GM10248 (cell line): ENCODE measurements at regions not wholly inside any gene's neighbourhood (a gene's known extent, or its start where the extent isn't known, plus 50 kb on each side); places are given as distances from the start of the nearest gene placed in this dataset.

ENCODE experiments used
- CTCF ChIA-PET: fragments of 300-600 bp; sonication (Branson Sonifier 250); formaldehyde crosslinking; extraction: SDS; loops from one replicate; lab custom pipeline; 2021; ENCODE audit warnings: antibody characterized with exemption; lab: Yijun Ruan, JAX
- POLR2A ChIA-PET: fragments of 350-650 bp; sonication (Branson Sonifier 250); formaldehyde crosslinking; extraction: SDS; loops from one replicate; lab custom pipeline; 2020; ENCODE audit warnings: antibody characterized with exemption; lab: Yijun Ruan, JAX
- DNase-seq: peaks from one replicate; pipeline ENCODE4 v3.0.0; 2012; ENCODE audit errors: extremely low spot score
- CTCF ChIP-seq: IDR thresholded peaks from 2 replicates; pipeline ENCODE4 v1.5.1; 2012; ENCODE audit warnings: mild to moderate bottlenecking, low read depth; ENCODE audit errors: extremely low read depth, missing control alignments, control extremely low read depth

- POLR2A ChIA-PET: no interaction called here
- CTCF ChIA-PET: no interaction called here
- DNase-seq: no peak
- TF ChIP-seq CTCF: no peak
These were observed 290.8 kb downstream of the KCNS3 start for GRCh38 chr2:18169121-18169892.

DNA sequence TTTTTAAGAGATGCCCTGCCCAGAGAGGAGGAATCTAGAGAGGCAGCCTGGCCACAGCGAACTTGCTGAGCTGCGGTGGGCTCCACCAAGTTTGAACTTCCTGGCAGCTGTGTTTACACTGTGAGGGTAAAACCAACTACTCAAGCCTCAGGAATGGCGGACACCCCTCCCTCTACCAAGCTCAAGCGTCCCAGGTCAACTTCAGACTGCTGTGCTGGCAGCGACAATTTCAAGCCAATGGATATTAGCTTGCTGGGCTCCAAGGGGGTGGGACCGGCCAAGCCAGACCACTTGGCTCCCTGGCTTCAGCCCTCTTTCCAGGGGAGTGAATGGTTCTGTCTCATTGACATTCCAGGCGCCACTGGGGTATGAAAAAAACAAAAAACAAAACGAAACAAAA, 289.4 kb downstream of the KCNS3 start:
- DNase-seq: no peak
- TF ChIP-seq CTCF: no peak
- POLR2A ChIA-PET: no interaction called here
- CTCF ChIA-PET: interaction anchor here (0.9 to 1.1 kb wide), 2 partner anchors 8 to 15 kb away, joined by 3 read pairs; no protein-coding TSS in a partner anchor

DNA sequence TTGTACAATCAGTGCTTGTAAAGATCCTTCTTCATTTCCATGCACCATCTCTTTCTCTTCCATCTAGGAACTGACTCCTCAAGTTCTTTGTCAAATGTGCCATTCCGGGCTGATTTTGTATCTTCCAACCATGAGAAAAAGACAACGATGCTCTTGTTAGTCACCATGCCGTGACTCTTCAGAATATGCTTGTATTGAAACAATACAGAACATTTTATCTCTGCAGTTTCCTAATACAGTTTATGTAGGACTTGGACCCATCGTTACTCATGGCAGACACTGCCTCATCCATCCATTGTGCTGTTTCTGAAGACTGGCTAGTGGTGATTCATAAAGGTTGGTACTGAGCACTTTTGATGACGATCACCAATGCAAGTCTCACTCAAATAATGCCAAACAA, 283.2 kb downstream of the KCNS3 start:
- ChIA-PET POLR2A (no interaction called here), CTCF (interaction anchor here (1.3 kb wide), 1 partner anchor 12 kb away, joined by 3 read pairs; no protein-coding TSS in a partner anchor)
- no peak for TF ChIP-seq CTCF
- no peak for DNase-seq

DNA sequence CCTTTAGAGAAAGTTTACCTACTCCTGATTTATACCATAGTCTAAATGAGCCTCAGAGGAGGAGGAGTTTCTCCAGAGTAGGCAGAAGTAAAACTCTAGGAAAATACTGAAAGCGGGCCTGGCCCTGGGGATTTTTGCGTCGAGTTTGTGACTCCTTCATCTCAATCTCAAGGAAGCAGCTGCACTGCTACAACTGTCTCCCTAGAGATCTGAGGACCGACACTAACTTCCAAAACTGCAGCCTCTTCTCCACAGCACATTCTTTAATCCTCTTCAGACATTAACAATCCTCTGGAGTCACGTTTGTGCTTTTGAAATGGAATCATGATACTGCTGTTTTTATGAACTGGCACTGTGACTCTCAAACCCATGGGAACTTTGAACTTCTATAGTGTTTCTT, 281.4 kb downstream of the KCNS3 start:
- ChIA-PET CTCF (interaction anchor here (1.4 to 2.5 kb wide), 2 partner anchors 10 to 13 kb away, joined by 5 to 8 read pairs; no protein-coding TSS in a partner anchor), POLR2A (no interaction called here)
- DNase-seq: no peak
- TF ChIP-seq CTCF: no peak

- ChIA-PET CTCF (no interaction called here), POLR2A (no interaction called here)
- no peak for TF ChIP-seq CTCF
- no peak for DNase-seq
These were observed 278.0 kb downstream of the KCNS3 start for GRCh38 chr2:18156421-18156820.

DNA sequence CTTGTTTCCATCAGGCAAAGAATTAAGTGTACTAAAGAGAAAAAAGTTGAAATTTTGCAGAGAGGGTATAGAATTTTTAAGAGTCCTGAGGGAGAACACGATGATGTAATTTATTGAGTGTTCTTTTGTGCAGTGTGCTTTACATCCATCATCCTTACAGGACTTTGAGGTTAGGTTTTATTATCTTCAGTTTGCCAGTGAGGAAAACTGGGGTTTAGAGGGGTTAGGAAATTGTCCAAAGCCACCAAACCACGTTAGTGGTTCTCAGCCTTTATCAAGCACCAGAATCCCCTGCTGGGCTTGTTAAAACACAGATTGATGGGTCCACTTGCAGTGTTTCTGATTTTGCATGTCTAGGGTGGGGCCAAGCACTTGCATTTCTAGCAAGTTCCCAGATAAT, 277.5 kb downstream of the KCNS3 start:
- no peak for TF ChIP-seq CTCF
- ChIA-PET POLR2A (no interaction called here), CTCF (no interaction called here)
- no peak for DNase-seq
